Memory B cell (primary cell): ENCODE measurements at regions not wholly inside any gene's neighbourhood (a gene's known extent, or its start where the extent isn't known, plus 50 kb on each side); places are given as distances from the start of the nearest gene placed in this dataset.

Source experiments
- ATAC-seq: fragments of 150-1000 bp; cut with Tn5 transposase; 2 replicates; pipeline ENCODE4 v1.10.0; 2021; ENCODE audit warnings: low read depth, mild to moderate bottlenecking, moderate library complexity
- DNase-seq, 2 donors: peaks; one replicate each; pipeline ENCODE4 v3.0.0; 2022; ENCODE audit warnings: low spot score in 2 of 2
- H3K27ac Mint-ChIP-seq: one replicate; pipeline ENCODE4 v1.8.0; 2022; ENCODE audit warnings: mild to moderate bottlenecking, moderate library complexity, mixed read lengths
- H3K27me3 Mint-ChIP-seq: one replicate; pipeline ENCODE4 v1.8.0; 2022; ENCODE audit warnings: mixed read lengths
- H3K36me3 Mint-ChIP-seq: one replicate; pipeline ENCODE4 v1.8.0; 2022; ENCODE audit warnings: mild to moderate bottlenecking, mixed read lengths
- H3K4me1 Mint-ChIP-seq: one replicate; pipeline ENCODE4 v1.8.0; 2022; ENCODE audit warnings: mixed read lengths
- H3K4me3 Mint-ChIP-seq: one replicate; pipeline ENCODE4 v1.8.0; 2022; ENCODE audit warnings: mild to moderate bottlenecking, moderate library complexity, mixed read lengths
- H3K9me3 Mint-ChIP-seq: one replicate; pipeline ENCODE4 v1.8.0; 2022; ENCODE audit warnings: mixed read lengths

DNA sequence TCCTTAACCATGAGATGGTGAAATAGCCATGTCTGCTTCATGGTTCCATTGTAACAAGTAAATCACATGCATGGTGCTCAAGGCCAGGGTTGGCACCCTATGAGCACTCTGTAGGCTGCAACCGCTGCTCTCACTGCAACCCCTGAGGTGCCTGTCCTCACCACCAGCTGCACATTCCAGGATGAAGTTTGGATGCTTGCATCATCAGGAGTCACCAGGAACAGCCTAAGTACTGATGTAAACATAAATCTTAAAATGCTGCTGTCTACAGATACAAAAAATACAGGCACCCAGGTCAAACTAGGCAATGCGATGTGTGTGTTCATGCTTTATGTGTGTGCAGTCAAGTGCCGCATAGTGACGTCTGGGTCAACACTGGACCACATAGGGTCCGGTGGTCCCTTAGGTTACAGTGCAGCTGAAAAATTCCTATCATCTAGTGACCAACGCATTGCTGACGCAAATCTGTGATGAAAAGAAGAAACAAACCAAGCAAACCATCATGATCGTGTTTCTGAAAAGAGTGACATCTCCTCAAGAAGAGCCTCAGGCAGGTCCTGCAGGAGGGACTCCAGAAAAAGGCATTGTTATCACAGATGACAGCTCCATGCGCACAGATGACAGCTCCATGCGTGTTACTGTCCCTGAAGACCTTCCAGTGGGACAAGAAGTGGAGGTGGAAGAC is 234.8 kb downstream of the AUH start:
- ATAC-seq (no peak), DNase-seq (no peak)
- H3K4me1 Mint-ChIP-seq = no peaks in the 10 kb centered on the region
- H3K9me3 Mint-ChIP-seq = peaks cover 5% of the 10 kb centered on the region
- no peak overlapping the region for H3K27ac Mint-ChIP-seq
- H3K27me3 Mint-ChIP-seq = no peaks in the 10 kb centered on the region
- no peak overlapping the region for H3K4me3 Mint-ChIP-seq
- H3K36me3 Mint-ChIP-seq = no peaks in the 10 kb centered on the region

DNA sequence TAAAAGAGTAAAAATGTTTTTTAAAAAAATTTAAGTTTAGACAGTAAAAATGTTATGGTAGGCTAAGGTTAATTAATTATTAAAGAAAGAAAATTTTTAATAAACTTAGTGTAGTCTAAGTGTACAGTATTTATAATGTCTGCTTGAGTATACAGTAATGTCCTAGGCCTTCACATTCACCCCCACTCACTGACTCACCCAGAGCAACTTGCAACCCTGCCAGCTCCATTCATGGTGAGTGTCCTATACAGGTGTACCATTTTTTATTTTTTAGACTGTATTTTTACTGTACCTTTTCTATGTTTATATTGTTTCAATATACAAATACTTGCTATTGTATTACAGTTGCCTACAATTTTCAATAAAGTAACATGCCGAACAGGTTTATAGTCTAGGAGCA is 234.1 kb downstream of the AUH start:
- Mint-ChIP-seq H3K36me3 (peaks cover 1% of the 10 kb centered on the region), H3K27ac (no peak overlapping the region), H3K4me3 (no peak overlapping the region), H3K9me3 (peaks cover 3% of the 10 kb centered on the region), H3K27me3 (no peaks in the 10 kb centered on the region), H3K4me1 (no peaks in the 10 kb centered on the region)
- DNase-seq (no peak), ATAC-seq (no peak)

DNA sequence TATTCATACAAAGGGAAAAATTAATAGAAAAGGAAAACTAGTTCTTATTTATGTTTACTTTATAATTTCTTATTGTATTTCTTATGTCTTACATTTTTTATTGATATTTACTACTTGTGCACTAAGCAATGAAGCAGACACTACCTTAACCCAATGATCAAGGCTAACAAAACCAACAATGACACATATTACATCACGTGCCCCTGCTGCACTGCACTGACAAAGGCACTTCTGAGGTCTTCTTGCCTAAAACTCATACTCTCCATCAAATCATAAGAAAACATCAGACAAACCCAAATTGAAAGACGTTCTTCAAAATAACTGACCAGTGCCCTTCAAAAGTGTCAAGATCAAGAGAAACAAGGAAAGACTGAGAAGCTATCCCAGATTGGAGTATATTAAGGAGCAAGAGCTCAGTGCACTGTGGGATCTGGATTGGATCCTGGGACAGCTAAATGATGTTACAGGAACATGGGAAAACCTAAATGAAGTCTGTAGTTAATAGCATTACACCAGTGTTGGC is 230.9 kb downstream of the AUH start:
- ATAC-seq = no peak
- Mint-ChIP-seq H3K36me3 (peaks cover 3% of the 10 kb centered on the region), H3K27ac (no peak overlapping the region)

DNA sequence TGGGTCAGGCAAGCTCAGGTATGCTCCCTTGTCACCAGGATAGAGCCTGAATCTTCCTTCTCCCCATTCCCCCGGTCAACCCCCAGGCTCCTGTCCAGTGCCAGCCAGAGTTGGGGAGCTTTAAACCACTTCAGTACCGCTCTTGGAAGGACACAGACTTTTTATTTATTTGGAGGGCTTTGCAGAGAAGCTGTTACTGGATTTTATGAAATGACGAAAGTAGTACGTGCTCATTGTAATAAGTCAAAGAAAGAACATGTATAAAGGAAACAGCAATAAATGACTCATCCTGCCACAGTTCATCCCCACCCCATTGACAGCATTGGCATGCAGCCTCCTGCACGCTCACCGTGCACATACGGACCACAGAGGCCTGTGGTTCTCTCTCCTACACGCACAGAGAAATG is 230.3 kb downstream of the AUH start:
- peaks cover 1% of the 10 kb centered on the region for H3K27me3 Mint-ChIP-seq
- no peaks in the 10 kb centered on the region for H3K9me3 Mint-ChIP-seq
- no peak overlapping the region for H3K4me3 Mint-ChIP-seq
- peaks cover 3% of the 10 kb centered on the region for H3K36me3 Mint-ChIP-seq
- ATAC-seq (no peak), DNase-seq (no peak)
- H3K4me1 Mint-ChIP-seq = no peaks in the 10 kb centered on the region
- no peak overlapping the region for H3K27ac Mint-ChIP-seq

More for the DNA sequence above, 230.9 kb downstream of the AUH start:
- Mint-ChIP-seq H3K9me3 (no peaks in the 10 kb centered on the region), H3K27me3 (peaks cover 1% of the 10 kb centered on the region), H3K4me3 (no peak overlapping the region), H3K4me1 (no peaks in the 10 kb centered on the region)
- no peak for DNase-seq

- no peaks in the 10 kb centered on the region for H3K4me1 Mint-ChIP-seq
- DNase-seq (no peak), ATAC-seq (no peak)
- no peaks in the 10 kb centered on the region for H3K9me3 Mint-ChIP-seq
- peaks cover 3% of the 10 kb centered on the region for H3K36me3 Mint-ChIP-seq
- H3K4me3 Mint-ChIP-seq = no peak overlapping the region
- no peak overlapping the region for H3K27ac Mint-ChIP-seq
- H3K27me3 Mint-ChIP-seq = peaks cover 1% of the 10 kb centered on the region
Measured at GRCh38 chr9:91132576-91133073, 229.1 kb downstream of the AUH start.

DNA sequence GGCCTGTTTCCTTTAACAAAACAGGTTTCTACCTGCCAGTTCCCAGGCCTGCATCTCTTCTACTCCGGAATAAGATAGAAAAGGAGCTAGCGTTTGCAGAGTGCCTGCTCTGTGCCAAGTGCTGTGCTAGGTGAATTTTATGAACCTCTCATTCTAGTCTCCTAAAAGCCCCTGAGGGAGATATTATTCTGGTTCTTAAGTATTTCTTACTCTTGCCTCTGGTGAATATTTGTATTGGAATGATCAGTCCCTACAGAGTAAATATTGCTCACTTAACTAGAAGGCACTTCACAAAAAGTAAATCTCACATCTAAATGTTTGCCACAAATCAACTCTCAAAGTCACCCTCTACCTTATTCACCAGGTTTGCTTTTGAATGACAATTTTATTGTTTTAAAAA is 227.1 kb downstream of the AUH start:
- Mint-ChIP-seq H3K9me3 (no peaks in the 10 kb centered on the region), H3K27ac (no peak overlapping the region), H3K4me3 (no peak overlapping the region), H3K27me3 (peaks cover 1% of the 10 kb centered on the region), H3K36me3 (peaks cover 3% of the 10 kb centered on the region), H3K4me1 (peaks cover 2% of the 10 kb centered on the region)
- no peak for ATAC-seq
- no peak for DNase-seq

GRCh38 chr9:91137391-91137790 is 224.3 kb downstream of the AUH start:
- ATAC-seq (no peak), DNase-seq (no peak)
- peaks cover 2% of the 10 kb centered on the region for H3K4me1 Mint-ChIP-seq
- no peak overlapping the region for H3K27ac Mint-ChIP-seq
- H3K36me3 Mint-ChIP-seq = peaks cover 2% of the 10 kb centered on the region
- no peaks in the 10 kb centered on the region for H3K9me3 Mint-ChIP-seq
- H3K27me3 Mint-ChIP-seq = peaks cover 1% of the 10 kb centered on the region
- H3K4me3 Mint-ChIP-seq = no peak overlapping the region

GRCh38 chr9:91138760-91139159 is 223.0 kb downstream of the AUH start:
- H3K9me3 Mint-ChIP-seq = no peaks in the 10 kb centered on the region
- peaks cover under 1% of the 10 kb centered on the region for H3K36me3 Mint-ChIP-seq
- H3K27me3 Mint-ChIP-seq = peaks cover 1% of the 10 kb centered on the region
- ATAC-seq (no peak), DNase-seq (no peak)
- no peak overlapping the region for H3K4me3 Mint-ChIP-seq
- no peak overlapping the region for H3K27ac Mint-ChIP-seq
- H3K4me1 Mint-ChIP-seq = peaks cover 2% of the 10 kb centered on the region

DNA sequence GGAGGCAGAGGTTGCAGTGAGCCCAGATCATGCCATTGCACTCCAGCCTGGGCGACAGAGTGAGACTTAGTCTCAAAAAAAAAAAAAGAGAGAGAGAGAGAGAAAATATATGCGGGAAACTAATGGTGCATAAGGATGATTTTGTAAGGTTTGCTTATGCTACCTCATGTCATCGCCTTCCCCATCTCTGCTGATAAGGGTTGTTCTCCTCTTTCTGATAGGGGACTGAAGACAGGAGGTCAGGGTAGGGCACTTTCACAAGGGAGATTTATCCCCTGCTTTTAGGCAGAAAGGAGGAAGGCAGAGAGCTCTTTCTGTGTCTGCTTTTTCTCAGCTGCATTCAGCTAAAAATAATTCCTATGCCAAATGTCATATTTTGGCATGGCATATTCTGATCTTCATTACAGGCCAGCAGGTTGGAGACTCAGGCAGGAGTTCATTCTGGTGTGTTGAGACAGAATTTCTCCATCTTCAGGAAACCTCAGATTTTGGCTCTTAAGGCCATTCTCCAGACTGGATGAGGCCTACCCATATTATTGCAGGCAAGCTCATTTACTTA is 220.2 kb downstream of the AUH start:
- Mint-ChIP-seq H3K36me3 (no peaks in the 10 kb centered on the region), H3K9me3 (no peaks in the 10 kb centered on the region), H3K27me3 (no peaks in the 10 kb centered on the region), H3K4me1 (peaks cover 2% of the 10 kb centered on the region), H3K4me3 (no peak overlapping the region), H3K27ac (peak overlapping the region; percentile 29)
- ATAC-seq = no peak
- no peak for DNase-seq

DNA sequence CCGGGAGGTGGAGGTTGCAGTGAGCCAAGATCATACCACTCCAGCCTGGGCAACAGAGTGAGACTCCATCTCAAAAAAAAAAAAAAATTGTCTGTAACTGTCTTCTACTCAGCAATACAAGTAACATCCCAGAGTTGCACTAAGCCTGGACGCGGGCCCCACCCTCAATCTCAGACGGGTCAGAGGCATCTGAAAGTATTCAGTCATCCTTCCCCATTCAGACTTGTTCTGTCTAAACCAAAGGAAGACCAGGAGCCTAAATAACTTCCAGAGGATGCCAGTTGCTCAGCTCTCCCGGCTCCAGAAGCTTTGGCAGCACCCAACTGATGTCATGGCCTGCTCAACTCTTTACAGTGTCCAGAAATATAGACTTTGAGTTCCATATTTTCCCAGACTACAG is 218.6 kb downstream of the AUH start:
- no peak overlapping the region for H3K27ac Mint-ChIP-seq
- H3K4me1 Mint-ChIP-seq = peaks cover 16% of the 10 kb centered on the region
- DNase-seq (no peak), ATAC-seq (no peak)
- H3K9me3 Mint-ChIP-seq = no peaks in the 10 kb centered on the region
- H3K36me3 Mint-ChIP-seq = no peaks in the 10 kb centered on the region
- H3K4me3 Mint-ChIP-seq = no peak overlapping the region
- no peaks in the 10 kb centered on the region for H3K27me3 Mint-ChIP-seq

- peaks cover 15% of the 10 kb centered on the region for H3K4me1 Mint-ChIP-seq
- DNase-seq (no peak), ATAC-seq (no peak)
- H3K9me3 Mint-ChIP-seq = no peaks in the 10 kb centered on the region
- H3K27me3 Mint-ChIP-seq = no peaks in the 10 kb centered on the region
- no peak overlapping the region for H3K27ac Mint-ChIP-seq
- no peak overlapping the region for H3K4me3 Mint-ChIP-seq
- no peaks in the 10 kb centered on the region for H3K36me3 Mint-ChIP-seq
Measured at GRCh38 chr9:91143642-91144041, 218.1 kb downstream of the AUH start.

- H3K27ac Mint-ChIP-seq = no peak overlapping the region
- no peaks in the 10 kb centered on the region for H3K27me3 Mint-ChIP-seq
- peaks cover 2% of the 10 kb centered on the region for H3K9me3 Mint-ChIP-seq
- peaks cover 15% of the 10 kb centered on the region for H3K4me1 Mint-ChIP-seq
- H3K4me3 Mint-ChIP-seq = no peak overlapping the region
- ATAC-seq (no peak), DNase-seq (no peak)
- H3K36me3 Mint-ChIP-seq = no peaks in the 10 kb centered on the region
Measured at GRCh38 chr9:91144769-91145168, 216.9 kb downstream of the AUH start.

DNA sequence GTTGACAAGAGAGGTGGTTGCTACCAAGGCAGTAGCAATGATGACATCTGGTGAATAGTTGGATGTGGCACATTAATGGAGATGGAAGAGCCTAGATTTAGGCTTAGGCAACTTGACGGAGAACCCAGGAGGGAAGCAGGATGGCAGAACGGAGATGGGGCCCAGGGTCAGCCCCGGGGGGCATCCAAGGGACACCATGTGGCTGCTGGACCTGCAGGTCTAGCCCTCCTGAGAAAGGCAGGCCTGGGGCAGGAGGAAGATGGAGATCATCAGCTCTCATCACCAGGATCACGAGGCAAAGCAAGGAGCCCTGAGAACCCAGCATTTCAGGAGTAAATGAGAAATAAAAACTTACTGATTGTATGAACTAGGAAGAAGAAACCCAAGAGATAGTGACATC is 216.2 kb downstream of the AUH start:
- H3K4me1 Mint-ChIP-seq = peaks cover 17% of the 10 kb centered on the region
- H3K27me3 Mint-ChIP-seq = no peaks in the 10 kb centered on the region
- no peak for DNase-seq
- no peak overlapping the region for H3K4me3 Mint-ChIP-seq
- H3K27ac Mint-ChIP-seq = no peak overlapping the region
- no peak for ATAC-seq
- peaks cover 2% of the 10 kb centered on the region for H3K9me3 Mint-ChIP-seq
- H3K36me3 Mint-ChIP-seq = no peaks in the 10 kb centered on the region

- Mint-ChIP-seq H3K4me1 (peaks cover 25% of the 10 kb centered on the region), H3K9me3 (peaks cover 2% of the 10 kb centered on the region), H3K27me3 (no peaks in the 10 kb centered on the region), H3K4me3 (no peak overlapping the region), H3K36me3 (no peaks in the 10 kb centered on the region), H3K27ac (no peak overlapping the region)
- ATAC-seq (no peak), DNase-seq (no peak)
Measured at GRCh38 chr9:91146391-91147019, 215.2 kb downstream of the AUH start.
